ENCODE measurements at regions not wholly inside any gene's neighbourhood (a gene's known extent, or its start where the extent isn't known, plus 50 kb on each side); places are given as distances from the start of the nearest gene placed in this dataset.

GRCh38 chr15:93517176-93517575, 428.2 kb upstream of the RGMA start:
- no peak for DNase-seq

GRCh38 chr15:93515256-93516051, 426.4 kb upstream of the RGMA start:
- no peak for DNase-seq

- DNase-seq, result no peak
Observed at GRCh38 chr15:93506646-93507045, 417.6 kb upstream of the RGMA start.

DNA sequence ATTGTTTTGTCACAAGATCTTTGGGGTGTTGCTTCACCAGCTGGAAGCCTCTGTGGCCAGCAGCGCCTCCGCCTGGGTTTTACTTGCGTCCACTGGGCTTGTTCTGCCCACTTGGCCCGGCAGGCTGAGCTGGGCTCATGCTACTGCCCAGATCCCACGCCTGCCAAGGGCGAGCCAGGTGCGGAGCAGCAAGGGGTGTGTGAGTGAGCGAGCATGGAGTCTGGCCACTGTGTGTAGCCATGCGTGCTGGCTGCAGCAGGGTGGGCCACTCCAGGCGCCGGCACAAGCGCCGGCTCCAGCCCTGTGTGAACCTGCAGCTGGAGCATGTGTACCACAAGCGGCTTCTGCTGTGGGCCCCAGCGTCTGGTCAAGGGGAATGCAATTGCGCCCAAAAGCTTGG, 416.5 kb upstream of the RGMA start:
- DNase-seq, result no peak

DNA sequence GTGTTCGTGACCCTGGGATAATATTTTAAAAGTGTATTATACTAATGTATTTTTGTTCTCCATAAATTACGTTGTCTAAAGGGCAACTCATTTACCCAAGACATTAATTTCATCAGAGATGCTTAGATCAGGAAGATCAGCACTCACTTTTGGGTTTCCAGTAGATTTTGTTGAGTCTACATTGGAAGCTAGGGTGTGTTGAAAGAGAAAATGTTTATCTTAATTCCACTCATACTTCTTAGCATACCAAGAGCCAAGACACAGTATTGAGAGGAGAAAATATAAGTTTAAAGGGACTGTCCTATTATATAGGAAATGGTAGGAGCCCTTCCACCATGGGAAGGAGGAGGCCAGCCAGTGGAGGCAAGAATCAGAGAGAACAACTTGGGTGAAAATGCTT, 412.9 kb upstream of the RGMA start:
- no peak for DNase-seq

DNA sequence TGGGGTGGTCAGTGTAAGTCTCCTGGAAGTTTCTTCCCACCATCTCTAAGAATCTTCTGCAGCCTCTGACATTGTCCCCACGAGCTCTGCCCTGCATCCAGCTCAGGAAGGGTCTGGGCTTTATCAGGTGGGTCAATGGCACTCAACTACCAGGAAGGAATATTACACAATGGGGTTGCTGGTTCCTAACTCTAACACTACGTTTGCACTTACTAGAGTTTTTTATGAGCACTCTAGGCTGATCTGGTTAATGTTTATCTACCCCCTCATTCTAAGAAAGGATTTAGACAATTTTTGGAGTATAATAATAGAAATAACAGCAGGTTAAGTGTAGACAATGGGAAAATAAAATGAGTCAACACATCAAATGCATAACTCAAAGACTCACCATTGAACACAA, 411.1 kb upstream of the RGMA start:
- no peak for DNase-seq

GRCh38 chr15:93497291-93497690, 408.3 kb upstream of the RGMA start:
- no peak for DNase-seq

- DNase-seq, result no peak
Observed at GRCh38 chr15:93496888-93497287, 407.9 kb upstream of the RGMA start.

GRCh38 chr15:93495799-93496637, 407.0 kb upstream of the RGMA start:
- DNase-seq, result no peak

DNA sequence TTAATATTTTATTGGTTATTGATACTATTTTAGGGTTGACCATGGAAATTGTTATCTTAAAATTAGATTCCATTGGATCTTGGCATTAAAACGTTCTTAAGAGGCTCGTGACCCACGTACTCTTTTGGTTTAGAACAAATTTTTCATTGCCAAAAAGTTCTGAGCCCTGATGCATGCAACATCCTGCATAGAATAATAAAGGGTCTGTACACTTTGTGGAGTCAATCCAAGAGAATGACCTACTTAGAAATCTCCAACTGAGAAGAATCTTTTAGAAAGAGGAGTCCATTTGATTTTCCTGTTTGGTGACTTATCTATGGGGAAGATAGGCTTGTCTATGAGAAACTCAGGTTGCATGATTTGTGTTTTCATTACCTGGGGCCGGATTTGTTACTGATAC, 404.2 kb upstream of the RGMA start:
- no peak for DNase-seq

DNA sequence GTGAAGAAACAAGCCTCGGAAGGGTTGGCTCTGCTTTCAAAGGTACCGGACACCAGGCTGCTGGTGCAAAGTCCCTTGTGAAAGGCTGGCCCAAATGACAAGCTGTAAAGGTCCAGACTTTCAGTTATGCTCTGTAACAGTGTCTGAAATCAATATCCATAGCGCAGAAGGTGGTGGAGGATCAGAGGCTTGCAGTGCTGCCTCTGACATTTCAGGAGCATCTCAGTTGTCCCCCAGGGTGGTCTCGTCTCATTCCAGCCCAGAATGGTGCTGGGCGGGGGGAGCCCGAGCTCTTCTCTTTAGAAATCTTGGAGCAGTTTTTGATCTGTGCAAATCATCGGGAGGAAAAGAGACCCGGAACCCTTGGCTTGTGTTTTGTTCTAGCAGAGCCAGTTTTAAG, 402.3 kb upstream of the RGMA start:
- no peak for DNase-seq

- DNase-seq, result no peak
Observed at GRCh38 chr15:93488296-93488713, 399.3 kb upstream of the RGMA start.

DNA sequence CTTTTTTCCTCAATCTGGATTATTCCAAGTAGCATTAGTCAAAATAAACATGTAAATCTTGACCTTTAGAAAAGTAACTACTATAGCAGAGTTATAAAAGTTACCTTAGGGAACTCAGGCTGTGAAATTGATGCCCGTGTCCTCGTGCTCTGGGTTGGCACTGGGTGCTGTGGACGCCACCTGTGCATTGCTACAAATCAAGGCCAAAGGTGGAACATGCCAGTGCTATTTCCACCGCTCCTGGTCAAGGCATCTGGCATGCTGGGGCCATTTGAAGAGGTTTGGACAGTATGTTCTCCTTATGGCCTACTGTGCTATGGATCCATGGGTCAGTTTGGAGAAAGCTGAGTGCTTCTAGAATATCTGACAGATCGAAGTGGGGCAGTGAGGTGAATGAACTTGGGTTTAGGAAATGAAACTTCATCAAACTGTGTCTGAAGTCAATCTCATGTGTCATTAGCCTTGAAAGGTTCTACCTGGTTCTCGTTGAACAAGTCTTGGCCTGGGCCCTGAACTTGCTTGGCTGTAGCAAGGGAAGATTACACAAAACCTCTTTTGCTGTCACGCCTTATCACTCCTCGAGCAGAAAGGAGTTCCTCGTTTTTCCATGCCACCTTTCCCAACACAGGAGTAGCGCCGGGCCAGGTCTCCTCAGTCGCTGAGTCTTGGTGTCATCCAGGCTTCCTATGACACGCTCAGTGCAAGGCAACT, 397.6 kb upstream of the RGMA start:
- DNase-seq, result no peak

DNA sequence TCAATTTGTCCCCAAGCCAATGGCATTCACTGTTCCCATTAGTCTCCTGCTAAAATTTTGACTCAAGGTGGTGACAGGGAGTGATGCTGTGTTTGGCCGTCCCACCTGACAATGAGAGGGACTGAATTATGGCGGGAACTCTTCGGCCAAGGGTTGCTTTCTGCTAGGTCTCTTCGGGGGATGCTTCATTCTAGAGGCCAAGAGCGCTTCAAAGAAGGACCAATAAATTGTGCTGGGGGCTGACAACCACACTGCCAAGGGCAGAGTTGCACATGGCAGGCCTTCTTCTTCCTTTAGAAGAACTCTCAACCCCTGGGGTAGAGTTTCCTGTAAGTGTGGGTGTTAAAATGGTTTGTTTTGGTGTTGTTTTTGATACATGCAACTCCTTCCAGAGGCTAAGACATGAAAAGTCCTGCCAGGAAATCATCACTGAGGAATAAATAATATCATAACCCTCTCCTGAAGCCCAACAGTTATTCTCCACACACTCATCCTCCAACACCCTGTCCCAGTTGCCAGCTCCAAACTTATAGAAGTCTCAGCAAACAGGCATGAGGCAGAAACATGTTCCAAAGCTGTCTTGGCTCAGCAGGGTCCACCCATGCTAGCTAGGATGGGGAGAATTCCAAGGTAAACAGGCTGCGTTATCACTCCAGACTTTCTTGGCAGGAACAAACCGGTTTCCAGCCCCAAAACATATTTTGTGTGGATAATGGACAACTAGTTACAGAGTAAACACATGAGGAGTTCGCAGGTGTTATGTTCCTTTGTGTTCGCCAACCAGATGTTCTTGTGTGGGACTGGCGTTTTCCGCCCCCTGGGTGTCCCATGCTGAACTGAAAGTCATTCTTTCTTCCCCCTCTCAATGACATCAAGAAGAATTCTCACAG, 396.7 kb upstream of the RGMA start:
- DNase-seq, result no peak

- DNase-seq, result no peak
Observed at GRCh38 chr15:93483923-93484322, 394.9 kb upstream of the RGMA start.

GRCh38 chr15:93482731-93483130, 393.7 kb upstream of the RGMA start:
- no peak for DNase-seq

GRCh38 chr15:93479715-93480114, 390.7 kb upstream of the RGMA start:
- DNase-seq, result no peak

- DNase-seq, result no peak
Observed at GRCh38 chr15:93478947-93479346, 389.9 kb upstream of the RGMA start.

- no peak for DNase-seq
Observed at GRCh38 chr15:93477721-93478120, 388.7 kb upstream of the RGMA start.

DNA sequence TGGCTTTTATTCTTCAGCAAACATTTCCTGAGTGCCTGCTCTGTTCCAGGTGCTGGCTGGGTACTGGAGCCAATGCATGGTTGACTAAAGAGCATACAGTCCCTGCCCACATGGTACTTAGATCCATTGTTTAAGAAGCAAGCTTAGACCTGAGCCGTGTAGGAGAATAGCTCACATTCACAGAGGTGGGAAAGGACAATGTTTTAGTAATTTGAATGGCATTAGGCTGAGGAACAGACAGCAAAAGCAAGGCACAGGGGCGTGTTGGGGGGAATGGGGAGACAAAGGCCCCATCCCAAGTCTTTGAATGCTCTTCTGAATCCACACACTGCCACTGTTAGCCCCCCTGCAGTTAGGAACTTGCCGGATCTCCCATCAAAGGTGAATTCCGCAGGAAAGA, 388.2 kb upstream of the RGMA start:
- no peak for DNase-seq

- no peak for DNase-seq
Observed at GRCh38 chr15:93476491-93477177, 387.6 kb upstream of the RGMA start.

DNA sequence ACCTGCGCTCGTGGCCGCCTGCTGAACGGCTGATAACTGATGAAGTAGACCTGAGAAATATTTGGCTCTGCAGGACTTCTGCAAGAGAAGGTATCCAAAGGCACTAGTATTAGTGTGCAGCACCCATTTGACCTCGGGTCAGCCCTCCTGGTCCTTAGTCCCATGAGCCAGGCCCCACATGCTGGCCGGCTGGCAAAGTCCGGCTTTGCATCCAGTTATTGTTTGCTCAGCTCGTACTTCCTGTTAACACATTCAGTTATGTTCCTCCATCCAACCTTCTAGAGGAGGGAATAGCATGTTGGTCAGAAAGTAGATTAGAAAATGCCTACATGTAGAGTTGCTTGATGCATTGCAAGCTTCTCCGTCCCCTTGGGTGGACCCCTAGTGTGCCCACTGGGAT, 385.7 kb upstream of the RGMA start:
- no peak for DNase-seq
